ENCODE measurements at regions not wholly inside any gene's neighbourhood (a gene's known extent, or its start where the extent isn't known, plus 50 kb on each side); places are given as distances from the start of the nearest gene placed in this dataset.

- TF ChIP-seq, protein P1, sequence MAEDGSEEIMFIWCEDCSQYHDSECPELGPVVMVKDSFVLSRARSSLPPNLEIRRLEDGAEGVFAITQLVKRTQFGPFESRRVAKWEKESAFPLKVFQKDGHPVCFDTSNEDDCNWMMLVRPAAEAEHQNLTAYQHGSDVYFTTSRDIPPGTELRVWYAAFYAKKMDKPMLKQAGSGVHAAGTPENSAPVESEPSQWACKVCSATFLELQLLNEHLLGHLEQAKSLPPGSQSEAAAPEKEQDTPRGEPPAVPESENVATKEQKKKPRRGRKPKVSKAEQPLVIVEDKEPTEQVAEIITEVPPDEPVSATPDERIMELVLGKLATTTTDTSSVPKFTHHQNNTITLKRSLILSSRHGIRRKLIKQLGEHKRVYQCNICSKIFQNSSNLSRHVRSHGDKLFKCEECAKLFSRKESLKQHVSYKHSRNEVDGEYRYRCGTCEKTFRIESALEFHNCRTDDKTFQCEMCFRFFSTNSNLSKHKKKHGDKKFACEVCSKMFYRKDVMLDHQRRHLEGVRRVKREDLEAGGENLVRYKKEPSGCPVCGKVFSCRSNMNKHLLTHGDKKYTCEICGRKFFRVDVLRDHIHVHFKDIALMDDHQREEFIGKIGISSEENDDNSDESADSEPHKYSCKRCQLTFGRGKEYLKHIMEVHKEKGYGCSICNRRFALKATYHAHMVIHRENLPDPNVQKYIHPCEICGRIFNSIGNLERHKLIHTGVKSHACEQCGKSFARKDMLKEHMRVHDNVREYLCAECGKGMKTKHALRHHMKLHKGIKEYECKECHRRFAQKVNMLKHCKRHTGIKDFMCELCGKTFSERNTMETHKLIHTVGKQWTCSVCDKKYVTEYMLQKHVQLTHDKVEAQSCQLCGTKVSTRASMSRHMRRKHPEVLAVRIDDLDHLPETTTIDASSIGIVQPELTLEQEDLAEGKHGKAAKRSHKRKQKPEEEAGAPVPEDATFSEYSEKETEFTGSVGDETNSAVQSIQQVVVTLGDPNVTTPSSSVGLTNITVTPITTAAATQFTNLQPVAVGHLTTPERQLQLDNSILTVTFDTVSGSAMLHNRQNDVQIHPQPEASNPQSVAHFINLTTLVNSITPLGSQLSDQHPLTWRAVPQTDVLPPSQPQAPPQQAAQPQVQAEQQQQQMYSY (CRISPR knock-in tag; IDR thresholded peaks at IDR 0.05): no peak
- TF ChIP-seq CBX3 (IDR thresholded peaks at IDR 0.05; ENCODE audit: borderline replicate concordance, low read depth): no peak
- TF ChIP-seq ZSCAN29 (IDR thresholded peaks at IDR 0.05): no peak
- TF ChIP-seq, protein P2, sequence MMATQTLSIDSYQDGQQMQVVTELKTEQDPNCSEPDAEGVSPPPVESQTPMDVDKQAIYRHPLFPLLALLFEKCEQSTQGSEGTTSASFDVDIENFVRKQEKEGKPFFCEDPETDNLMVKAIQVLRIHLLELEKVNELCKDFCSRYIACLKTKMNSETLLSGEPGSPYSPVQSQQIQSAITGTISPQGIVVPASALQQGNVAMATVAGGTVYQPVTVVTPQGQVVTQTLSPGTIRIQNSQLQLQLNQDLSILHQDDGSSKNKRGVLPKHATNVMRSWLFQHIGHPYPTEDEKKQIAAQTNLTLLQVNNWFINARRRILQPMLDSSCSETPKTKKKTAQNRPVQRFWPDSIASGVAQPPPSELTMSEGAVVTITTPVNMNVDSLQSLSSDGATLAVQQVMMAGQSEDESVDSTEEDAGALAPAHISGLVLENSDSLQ (IDR thresholded peaks at IDR 0.05): peak; percentile 82
- TF ChIP-seq STAT3 (IDR thresholded peaks at IDR 0.05; ENCODE audit: low read depth, low read length): peak; percentile 49; the same call in 1 of the 2 replicates
- TF ChIP-seq, protein P3, sequence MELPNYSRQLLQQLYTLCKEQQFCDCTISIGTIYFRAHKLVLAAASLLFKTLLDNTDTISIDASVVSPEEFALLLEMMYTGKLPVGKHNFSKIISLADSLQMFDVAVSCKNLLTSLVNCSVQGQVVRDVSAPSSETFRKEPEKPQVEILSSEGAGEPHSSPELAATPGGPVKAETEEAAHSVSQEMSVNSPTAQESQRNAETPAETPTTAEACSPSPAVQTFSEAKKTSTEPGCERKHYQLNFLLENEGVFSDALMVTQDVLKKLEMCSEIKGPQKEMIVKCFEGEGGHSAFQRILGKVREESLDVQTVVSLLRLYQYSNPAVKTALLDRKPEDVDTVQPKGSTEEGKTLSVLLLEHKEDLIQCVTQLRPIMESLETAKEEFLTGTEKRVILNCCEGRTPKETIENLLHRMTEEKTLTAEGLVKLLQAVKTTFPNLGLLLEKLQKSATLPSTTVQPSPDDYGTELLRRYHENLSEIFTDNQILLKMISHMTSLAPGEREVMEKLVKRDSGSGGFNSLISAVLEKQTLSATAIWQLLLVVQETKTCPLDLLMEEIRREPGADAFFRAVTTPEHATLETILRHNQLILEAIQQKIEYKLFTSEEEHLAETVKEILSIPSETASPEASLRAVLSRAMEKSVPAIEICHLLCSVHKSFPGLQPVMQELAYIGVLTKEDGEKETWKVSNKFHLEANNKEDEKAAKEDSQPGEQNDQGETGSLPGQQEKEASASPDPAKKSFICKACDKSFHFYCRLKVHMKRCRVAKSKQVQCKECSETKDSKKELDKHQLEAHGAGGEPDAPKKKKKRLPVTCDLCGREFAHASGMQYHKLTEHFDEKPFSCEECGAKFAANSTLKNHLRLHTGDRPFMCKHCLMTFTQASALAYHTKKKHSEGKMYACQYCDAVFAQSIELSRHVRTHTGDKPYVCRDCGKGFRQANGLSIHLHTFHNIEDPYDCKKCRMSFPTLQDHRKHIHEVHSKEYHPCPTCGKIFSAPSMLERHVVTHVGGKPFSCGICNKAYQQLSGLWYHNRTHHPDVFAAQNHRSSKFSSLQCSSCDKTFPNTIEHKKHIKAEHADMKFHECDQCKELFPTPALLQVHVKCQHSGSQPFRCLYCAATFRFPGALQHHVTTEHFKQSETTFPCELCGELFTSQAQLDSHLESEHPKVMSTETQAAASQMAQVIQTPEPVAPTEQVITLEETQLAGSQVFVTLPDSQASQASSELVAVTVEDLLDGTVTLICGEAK (IDR thresholded peaks at IDR 0.05; ENCODE audit: borderline replicate concordance): no peak
- TF ChIP-seq CHD2 (IDR thresholded peaks at IDR 0.05; ENCODE audit: borderline replicate concordance, low read depth, low read length): peak; percentile 38; the same call in 1 of the 2 replicates
- no peak for TF ChIP-seq TCF3 (IDR thresholded peaks at IDR 0.05; ENCODE audit: borderline replicate concordance, insufficient read depth, low read depth, low read length)
- TF ChIP-seq ETV6 (conservative IDR thresholded peaks at IDR 0.05 in 1 of 2, IDR thresholded peaks at IDR 0.05 in 1 of 2; ENCODE audit: borderline replicate concordance in 1 of 2, low read depth in 1 of 2): no peak
- peak; percentile 71 for TF ChIP-seq CREM (IDR thresholded peaks at IDR 0.05; ENCODE audit: low read depth)
- TF ChIP-seq, protein P4, sequence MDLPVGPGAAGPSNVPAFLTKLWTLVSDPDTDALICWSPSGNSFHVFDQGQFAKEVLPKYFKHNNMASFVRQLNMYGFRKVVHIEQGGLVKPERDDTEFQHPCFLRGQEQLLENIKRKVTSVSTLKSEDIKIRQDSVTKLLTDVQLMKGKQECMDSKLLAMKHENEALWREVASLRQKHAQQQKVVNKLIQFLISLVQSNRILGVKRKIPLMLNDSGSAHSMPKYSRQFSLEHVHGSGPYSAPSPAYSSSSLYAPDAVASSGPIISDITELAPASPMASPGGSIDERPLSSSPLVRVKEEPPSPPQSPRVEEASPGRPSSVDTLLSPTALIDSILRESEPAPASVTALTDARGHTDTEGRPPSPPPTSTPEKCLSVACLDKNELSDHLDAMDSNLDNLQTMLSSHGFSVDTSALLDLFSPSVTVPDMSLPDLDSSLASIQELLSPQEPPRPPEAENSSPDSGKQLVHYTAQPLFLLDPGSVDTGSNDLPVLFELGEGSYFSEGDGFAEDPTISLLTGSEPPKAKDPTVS (IDR thresholded peaks at IDR 0.05; ENCODE audit: low read depth, low read length): no peak
- no peak for TF ChIP-seq RBBP5 (conservative IDR thresholded peaks at IDR 0.05)
- TF ChIP-seq SIX5 (IDR thresholded peaks at IDR 0.05; ENCODE audit: low read depth, low read length, severe bottlenecking): no peak
- TF ChIP-seq TCF7 (IDR thresholded peaks at IDR 0.05; ENCODE audit: borderline replicate concordance): peak; percentile 25; the same call in 1 of the 2 replicates
- no peak for TF ChIP-seq BRCA1 (IDR thresholded peaks at IDR 0.05; ENCODE audit: low read depth, low read length)
- 0 out of 2 replicates have a peak, but pooled peaks have one; percentile 9 for TF ChIP-seq BCL11A (IDR thresholded peaks at IDR 0.05; ENCODE audit: low read depth, low read length)
These were observed 488.9 kb downstream of the SHISA9 start (continued) for GRCh38 chr16:13390093-13390985.
